Vagina (tissue), 2 donors: ENCODE measurements at regions not wholly inside any gene's neighbourhood (a gene's known extent, or its start where the extent isn't known, plus 50 kb on each side); places are given as distances from the start of the nearest gene placed in this dataset.

Source experiments
- DNase-seq, 2 donors: peaks; one replicate each; pipeline ENCODE4 v3.0.0-alpha.2; 2017; ENCODE audit errors: extremely low spot score in 2 of 2
- H3K27ac ChIP-seq: fragments of 200-600 bp; sonication (generic); one replicate; pipeline ENCODE4 v1.5.1; 2019
- H3K27me3 ChIP-seq: fragments of 200-600 bp; sonication (generic); one replicate; pipeline ENCODE4 v1.5.1; 2019
- H3K36me3 ChIP-seq, 2 donors: fragments of 200-600 bp; sonication (generic); one replicate each; pipeline ENCODE4 v1.5.1; 2017 to 2019
- H3K4me1 ChIP-seq: fragments of 200-600 bp; sonication (generic); one replicate; pipeline ENCODE4 v1.5.1; 2019
- H3K4me3 ChIP-seq, 2 donors: fragments of 200-600 bp; sonication (generic); 1 replicate in 1 of 2; 2 replicates in 1 of 2; pipeline ENCODE4 v1.5.1; 2016 to 2019
- H3K9me3 ChIP-seq: fragments of 200-600 bp; sonication (generic); one replicate; pipeline ENCODE4 v1.5.1; 2019
- CTCF ChIP-seq, 3 experiments: fragments of 450-650 bp in 2 of 3; fragments of 200-600 bp in 1 of 3; sonication (generic) in 1 of 3; IDR thresholded peaks; one replicate each; pipeline ENCODE4 v1.5.1; 2017 to 2019; ENCODE audit warnings: antibody characterized with exemption in 3 of 3, mild to moderate bottlenecking in 2 of 3, moderate library complexity in 2 of 3
- POLR2A ChIP-seq, 2 donors: fragments of 450-650 bp; IDR thresholded peaks; one replicate each; pipeline ENCODE4 v1.6.1; 2017; ENCODE audit warnings: antibody characterized with exemption in 2 of 2, mild to moderate bottlenecking in 2 of 2, moderate library complexity in 2 of 2
- POLR2AphosphoS5 ChIP-seq, 2 donors: sonication (generic); formaldehyde crosslinking; IDR thresholded peaks; one replicate each; pipeline ENCODE4 v1.9.0; 2017; ENCODE audit warnings: antibody characterized with exemption in 2 of 2, mild to moderate bottlenecking in 2 of 2, low read depth in 1 of 2; ENCODE audit not compliant: insufficient read depth in 1 of 2
- intact Hi-C: fragments of 100-400 bp; cut with DNase I; formaldehyde crosslinking; loops from one replicate; pipeline ENCODE4 v1.15.1; 2023

GRCh38 chr12:97745406-97746101 lies 282.9 kb downstream of the RMST start:
- TF ChIP-seq POLR2A (IDR thresholded peaks at IDR 0.05) (no peak), CTCF (IDR thresholded peaks at IDR 0.05) (no peak), POLR2AphosphoS5 (IDR thresholded peaks at IDR 0.05; ENCODE audit: insufficient read depth in 1 of 2, low read depth in 1 of 2) (no peak)
- Histone ChIP-seq H3K9me3 (no peaks in the 10 kb centered on the region), H3K4me3 (no peak overlapping the region), H3K36me3 (no peaks in the 10 kb centered on the region), H3K4me1 (peaks cover 12% of the 10 kb centered on the region), H3K27ac (no peak overlapping the region), H3K27me3 (no peaks in the 10 kb centered on the region)
- DNase-seq = no peak
- intact Hi-C loops = no loop called here

DNA sequence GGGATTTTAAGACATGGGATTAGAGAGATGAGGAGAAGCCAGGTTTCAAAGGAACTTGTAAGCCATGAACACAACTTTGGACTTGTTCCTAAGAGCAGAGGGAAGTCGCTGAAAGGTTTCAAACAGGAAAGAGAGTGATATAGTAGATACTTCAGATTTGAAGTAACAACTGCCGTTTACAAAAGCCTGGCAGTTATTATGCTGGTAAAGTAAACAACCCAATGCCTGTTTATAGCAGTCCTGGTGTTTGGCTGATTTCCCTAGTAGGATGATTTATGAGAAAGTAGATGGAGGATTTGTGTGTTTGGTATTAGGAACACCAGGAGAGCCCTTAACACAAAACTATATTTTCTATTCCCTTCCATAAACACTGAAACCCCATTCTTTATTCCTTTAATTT lies 285.7 kb downstream of the RMST start:
- peaks cover 12% of the 10 kb centered on the region for H3K4me1 ChIP-seq
- intact Hi-C loops = no loop called here
- TF ChIP-seq CTCF (IDR thresholded peaks at IDR 0.05) (no peak), POLR2A (IDR thresholded peaks at IDR 0.05) (no peak), POLR2AphosphoS5 (IDR thresholded peaks at IDR 0.05; ENCODE audit: insufficient read depth in 1 of 2, low read depth in 1 of 2) (no peak)
- H3K27ac ChIP-seq = no peak overlapping the region
- no peaks in the 10 kb centered on the region for H3K36me3 ChIP-seq
- no peak for DNase-seq
- H3K9me3 ChIP-seq = no peaks in the 10 kb centered on the region
- H3K4me3 ChIP-seq = no peak overlapping the region
- H3K27me3 ChIP-seq = no peaks in the 10 kb centered on the region

- no peaks in the 10 kb centered on the region for H3K36me3 ChIP-seq
- no peak overlapping the region for H3K4me3 ChIP-seq
- no peaks in the 10 kb centered on the region for H3K9me3 ChIP-seq
- H3K27ac ChIP-seq = no peak overlapping the region
- no peak for DNase-seq
- H3K27me3 ChIP-seq = no peaks in the 10 kb centered on the region
- peaks cover 18% of the 10 kb centered on the region for H3K4me1 ChIP-seq
- intact Hi-C loops = no loop called here
- TF ChIP-seq POLR2A (IDR thresholded peaks at IDR 0.05) = no peak
- no peak for TF ChIP-seq POLR2AphosphoS5 (IDR thresholded peaks at IDR 0.05; ENCODE audit: insufficient read depth in 1 of 2, low read depth in 1 of 2)
- no peak for TF ChIP-seq CTCF (IDR thresholded peaks at IDR 0.05)
These were observed 289.1 kb downstream of the RMST start for GRCh38 chr12:97751704-97752103.

- H3K4me1 ChIP-seq = peaks cover 18% of the 10 kb centered on the region
- H3K27ac ChIP-seq = no peak overlapping the region
- no peaks in the 10 kb centered on the region for H3K9me3 ChIP-seq
- intact Hi-C loops = no loop called here
- H3K27me3 ChIP-seq = no peaks in the 10 kb centered on the region
- H3K4me3 ChIP-seq = no peak overlapping the region
- TF ChIP-seq POLR2A (IDR thresholded peaks at IDR 0.05) (no peak), CTCF (IDR thresholded peaks at IDR 0.05) (no peak), POLR2AphosphoS5 (IDR thresholded peaks at IDR 0.05; ENCODE audit: insufficient read depth in 1 of 2, low read depth in 1 of 2) (no peak)
- no peaks in the 10 kb centered on the region for H3K36me3 ChIP-seq
- DNase-seq = no peak
These were observed 289.5 kb downstream of the RMST start for GRCh38 chr12:97752129-97752528.

DNA sequence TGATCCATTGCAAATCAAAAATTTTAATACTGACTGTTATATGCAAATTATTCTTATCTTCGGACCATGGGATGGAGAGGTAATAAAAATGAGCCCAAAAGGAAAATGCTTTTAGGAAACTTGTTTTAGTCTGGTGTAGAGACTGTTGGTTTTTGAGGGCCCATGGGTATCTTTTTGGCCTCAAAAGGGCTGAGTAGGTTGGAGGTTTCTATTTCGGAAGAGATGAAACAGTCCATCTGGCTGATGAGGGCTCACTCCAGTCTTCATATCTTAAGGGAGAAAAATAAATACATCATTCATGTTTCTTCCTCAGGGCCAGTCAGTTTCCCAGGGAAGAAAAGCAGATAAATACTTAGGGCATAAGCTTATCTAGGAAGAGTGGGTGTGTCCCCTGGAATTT lies 290.7 kb downstream of the RMST start:
- DNase-seq = no peak
- Histone ChIP-seq H3K36me3 (no peaks in the 10 kb centered on the region), H3K4me3 (no peak overlapping the region), H3K27me3 (no peaks in the 10 kb centered on the region), H3K27ac (no peak overlapping the region), H3K4me1 (peaks cover 12% of the 10 kb centered on the region), H3K9me3 (no peaks in the 10 kb centered on the region)
- intact Hi-C loops = no loop called here
- TF ChIP-seq POLR2AphosphoS5 (IDR thresholded peaks at IDR 0.05; ENCODE audit: insufficient read depth in 1 of 2, low read depth in 1 of 2) = no peak
- no peak for TF ChIP-seq CTCF (IDR thresholded peaks at IDR 0.05)
- no peak for TF ChIP-seq POLR2A (IDR thresholded peaks at IDR 0.05)
